ENCODE measurements at regions not wholly inside any gene's neighbourhood (a gene's known extent, or its start where the extent isn't known, plus 50 kb on each side); places are given as distances from the start of the nearest gene placed in this dataset.

DNA sequence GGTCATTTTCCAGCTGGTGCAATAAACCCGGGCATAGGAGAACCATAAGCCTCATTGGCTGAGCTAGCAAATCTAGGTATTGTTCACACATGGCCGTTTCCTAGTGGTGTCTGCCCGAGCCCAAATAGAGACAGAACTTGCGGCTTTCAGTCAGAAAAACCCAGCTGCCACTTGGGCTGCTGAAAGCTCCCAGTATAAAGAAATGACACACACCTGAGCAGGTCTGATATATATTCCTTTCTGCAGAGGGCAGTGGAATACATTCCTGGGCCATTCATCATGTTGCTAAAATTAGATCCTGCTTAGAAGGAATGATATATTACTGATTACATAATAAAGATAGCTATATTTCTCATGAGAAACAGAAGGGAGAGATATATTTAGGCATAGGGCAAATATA, 83.9 kb upstream of the IRX5 start:
- H3K4me1 Mint-ChIP-seq: no peaks in the 10 kb centered on the region
- POLR2A ChIA-PET: no interaction called here

DNA sequence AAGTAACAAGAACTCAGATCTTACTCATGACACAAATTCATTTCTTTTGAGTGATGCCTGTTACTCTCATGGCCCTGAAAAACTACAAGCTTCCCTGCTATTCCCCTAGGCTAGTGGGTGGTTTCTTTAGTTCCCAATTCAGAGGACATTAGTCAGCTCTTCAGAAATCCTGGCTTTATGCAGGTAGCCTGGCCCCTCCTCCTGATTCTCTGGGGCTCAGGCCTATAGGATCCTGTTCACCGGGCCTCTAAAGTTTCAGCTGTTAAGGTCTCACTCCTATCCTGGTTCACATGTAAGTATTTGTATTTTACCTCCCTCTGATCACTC, 87.3 kb upstream of the IRX5 start:
- DNase-seq: no peak
- ATAC-seq (ENCODE audit: low read depth): no peak
- Mint-ChIP-seq H3K36me3 (ENCODE audit: low read depth) (no peaks in the 10 kb centered on the region), H3K27ac (no peak overlapping the region), H3K27me3 (no peaks in the 10 kb centered on the region), H3K4me1 (no peaks in the 10 kb centered on the region), H3K9me3 (peaks cover 14% of the 10 kb centered on the region), H3K4me3 (no peak overlapping the region)
- intact Hi-C loops (cut with micrococcal nuclease): no loop called here
- POLR2A ChIA-PET: no interaction called here
- TF ChIP-seq, protein P1, sequence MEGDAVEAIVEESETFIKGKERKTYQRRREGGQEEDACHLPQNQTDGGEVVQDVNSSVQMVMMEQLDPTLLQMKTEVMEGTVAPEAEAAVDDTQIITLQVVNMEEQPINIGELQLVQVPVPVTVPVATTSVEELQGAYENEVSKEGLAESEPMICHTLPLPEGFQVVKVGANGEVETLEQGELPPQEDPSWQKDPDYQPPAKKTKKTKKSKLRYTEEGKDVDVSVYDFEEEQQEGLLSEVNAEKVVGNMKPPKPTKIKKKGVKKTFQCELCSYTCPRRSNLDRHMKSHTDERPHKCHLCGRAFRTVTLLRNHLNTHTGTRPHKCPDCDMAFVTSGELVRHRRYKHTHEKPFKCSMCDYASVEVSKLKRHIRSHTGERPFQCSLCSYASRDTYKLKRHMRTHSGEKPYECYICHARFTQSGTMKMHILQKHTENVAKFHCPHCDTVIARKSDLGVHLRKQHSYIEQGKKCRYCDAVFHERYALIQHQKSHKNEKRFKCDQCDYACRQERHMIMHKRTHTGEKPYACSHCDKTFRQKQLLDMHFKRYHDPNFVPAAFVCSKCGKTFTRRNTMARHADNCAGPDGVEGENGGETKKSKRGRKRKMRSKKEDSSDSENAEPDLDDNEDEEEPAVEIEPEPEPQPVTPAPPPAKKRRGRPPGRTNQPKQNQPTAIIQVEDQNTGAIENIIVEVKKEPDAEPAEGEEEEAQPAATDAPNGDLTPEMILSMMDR (IDR thresholded peaks at IDR 0.05): no peak
- CTCF ChIA-PET: no interaction called here

More for the DNA sequence above, 83.9 kb upstream of the IRX5 start:
- TF ChIP-seq, protein P1 (IDR thresholded peaks at IDR 0.05): no peak
- Mint-ChIP-seq H3K36me3 (ENCODE audit: low read depth) (no peaks in the 10 kb centered on the region), H3K4me3 (no peak overlapping the region), H3K27me3 (no peaks in the 10 kb centered on the region), H3K9me3 (peaks cover 12% of the 10 kb centered on the region), H3K27ac (no peak overlapping the region)
- intact Hi-C loops (cut with micrococcal nuclease): no loop called here
- ATAC-seq (ENCODE audit: low read depth): no peak
- CTCF ChIA-PET: no interaction called here
- no peak for DNase-seq

DNA sequence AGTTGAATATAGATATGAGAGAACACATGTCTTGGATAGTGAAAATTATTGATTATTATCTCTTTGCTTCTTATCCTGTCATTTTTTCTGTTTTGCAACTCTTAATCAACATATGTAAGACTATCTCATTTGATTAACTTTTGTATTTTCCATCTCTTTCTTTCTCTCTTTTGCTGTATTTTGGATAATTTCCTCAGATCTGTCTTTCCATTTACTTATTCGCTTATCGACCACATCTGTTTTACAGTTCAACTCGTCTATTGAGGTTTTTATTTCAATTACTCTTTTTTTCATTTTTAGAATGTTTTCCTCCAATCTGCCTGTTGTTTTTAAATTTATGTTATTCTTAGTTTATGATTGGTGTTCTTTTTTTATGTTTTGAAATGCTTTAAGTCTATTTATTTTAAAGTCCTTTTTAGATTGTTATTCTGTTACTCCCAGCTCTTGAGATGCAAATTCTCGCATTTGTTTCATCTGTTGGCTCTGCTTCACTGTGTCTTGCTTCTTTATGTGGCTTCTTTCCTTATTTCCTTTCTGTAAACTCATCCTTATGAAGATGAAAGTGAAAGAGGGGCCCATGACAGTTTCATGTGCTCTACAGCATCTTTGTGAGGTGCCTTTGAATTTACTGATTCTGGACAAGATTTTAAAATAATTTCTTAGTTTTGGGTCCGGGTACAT, 87.8 kb upstream of the IRX5 start:
- Mint-ChIP-seq H3K27ac (no peak overlapping the region), H3K27me3 (no peaks in the 10 kb centered on the region), H3K4me1 (no peaks in the 10 kb centered on the region), H3K4me3 (no peak overlapping the region), H3K36me3 (ENCODE audit: low read depth) (no peaks in the 10 kb centered on the region), H3K9me3 (peaks cover 14% of the 10 kb centered on the region)
- ChIA-PET POLR2A (no interaction called here), CTCF (no interaction called here)
- DNase-seq: no peak
- no peak for ATAC-seq (ENCODE audit: low read depth)
- intact Hi-C loops (cut with micrococcal nuclease): no loop called here
- TF ChIP-seq, protein P1 (IDR thresholded peaks at IDR 0.05): no peak

DNA sequence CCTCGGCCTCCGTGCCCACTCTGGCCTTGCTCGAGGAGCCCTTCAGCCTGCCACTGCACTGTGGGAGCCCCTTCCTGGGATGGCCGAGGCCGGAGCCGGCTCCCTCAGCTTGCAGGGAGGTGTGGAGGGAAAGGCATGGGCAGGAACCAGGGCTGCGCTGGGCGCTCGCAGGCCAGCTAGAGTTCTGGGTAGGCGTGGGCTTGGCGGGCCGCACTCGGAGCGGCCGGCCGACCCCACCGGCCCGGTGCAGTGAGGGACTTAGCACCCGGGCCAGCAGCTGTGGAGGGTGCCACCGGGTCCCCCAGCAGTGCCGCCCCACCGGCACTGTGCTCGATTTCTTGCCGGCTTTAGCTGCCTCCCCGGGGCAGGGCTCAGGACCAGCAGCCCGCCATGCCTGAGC, 101.0 kb upstream of the IRX5 start:
- Mint-ChIP-seq H3K4me3 (no peak overlapping the region), H3K27ac (no peak overlapping the region), H3K9me3 (peaks cover 8% of the 10 kb centered on the region), H3K36me3 (ENCODE audit: low read depth) (no peaks in the 10 kb centered on the region), H3K4me1 (no peaks in the 10 kb centered on the region), H3K27me3 (peaks cover 2% of the 10 kb centered on the region)
- intact Hi-C loops (cut with micrococcal nuclease): no loop called here
- ATAC-seq (ENCODE audit: low read depth) (no peak), DNase-seq (no peak)
- TF ChIP-seq, protein P1 (IDR thresholded peaks at IDR 0.05): no peak
- CTCF ChIA-PET: no interaction called here
- POLR2A ChIA-PET: no interaction called here

DNA sequence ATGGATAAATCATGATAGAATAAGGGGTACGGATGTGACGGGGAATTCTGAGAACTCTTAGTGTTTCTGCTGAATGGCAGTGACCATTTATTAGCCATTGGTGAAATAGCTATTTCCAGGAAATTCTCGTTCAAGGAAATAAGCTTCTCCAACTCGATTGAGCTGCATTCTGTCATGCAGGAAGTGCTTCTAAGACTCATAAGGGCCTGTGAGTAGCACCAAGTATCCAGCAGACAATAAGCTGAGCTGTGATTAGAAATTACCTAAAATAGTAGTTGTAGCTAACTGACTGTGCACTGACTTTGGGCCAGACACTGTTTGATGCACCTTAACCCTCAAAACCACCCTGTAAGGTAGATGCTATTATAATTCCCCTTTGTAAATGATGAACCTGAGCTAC, 107.8 kb upstream of the IRX5 start:
- Mint-ChIP-seq H3K27me3 (no peaks in the 10 kb centered on the region), H3K36me3 (ENCODE audit: low read depth) (no peaks in the 10 kb centered on the region), H3K27ac (no peak overlapping the region), H3K4me3 (no peak overlapping the region), H3K4me1 (no peaks in the 10 kb centered on the region), H3K9me3 (peaks cover 2% of the 10 kb centered on the region)
- intact Hi-C loops (cut with micrococcal nuclease): no loop called here
- CTCF ChIA-PET: no interaction called here
- DNase-seq (no peak), ATAC-seq (ENCODE audit: low read depth) (no peak)
- TF ChIP-seq, protein P1 (IDR thresholded peaks at IDR 0.05): no peak
- POLR2A ChIA-PET: no interaction called here

Data from activated B cell treated with CpG ODN at 0.5 μM for 24 hours (primary cell).